Heart left ventricle (tissue), 16 donors: ENCODE measurements at regions not wholly inside any gene's neighbourhood (a gene's known extent, or its start where the extent isn't known, plus 50 kb on each side); places are given as distances from the start of the nearest gene placed in this dataset.

ENCODE experiments used
- ATAC-seq, 4 donors: fragments of 200-7000 bp; cut with Tn5 transposase; one replicate each; pipeline ENCODE4 v1.9.1; 2020 to 2022; ENCODE audit warnings: moderate library complexity in 4 of 4, mild to moderate bottlenecking in 3 of 4, moderate number of reproducible peaks in 1 of 4
- DNase-seq, 5 donors: peaks; one replicate each; pipeline ENCODE4 v3.0.0-alpha.2; 2020
- H3K27ac ChIP-seq, 12 donors: fragments of 200-600 bp; sonication (generic) in 4 of 12; one replicate each; pipeline versions ENCODE4 v1.5.0 to v1.8.0; 2016 to 2022; ENCODE audit warnings: mild to moderate bottlenecking in 2 of 12
- H3K27me3 ChIP-seq, 9 donors: fragments of 200-600 bp; sonication (generic) in 2 of 9; one replicate each; pipeline versions ENCODE4 v1.5.1 to v1.8.0; 2016 to 2022; ENCODE audit warnings: mild to moderate bottlenecking in 3 of 9
- H3K36me3 ChIP-seq, 9 donors: fragments of 200-600 bp; sonication (generic) in 2 of 9; one replicate each; pipeline versions ENCODE4 v1.5.0 to v1.8.0; 2018 to 2022; ENCODE audit warnings: mild to moderate bottlenecking in 2 of 9
- H3K4me1 ChIP-seq, 12 donors: fragments of 200-600 bp; sonication (generic) in 4 of 12; one replicate each; pipeline versions ENCODE4 v1.5.0 to v1.8.0; 2016 to 2022; ENCODE audit warnings: mild to moderate bottlenecking in 3 of 12
- H3K4me3 ChIP-seq, 12 donors: fragments of 200-600 bp; sonication (generic) in 4 of 12; one replicate each; pipeline versions ENCODE4 v1.5.0 to v1.8.0; 2017 to 2022; ENCODE audit warnings: mild to moderate bottlenecking in 9 of 12, moderate library complexity in 4 of 12
- H3K9me3 ChIP-seq, 12 donors: fragments of 200-600 bp; sonication (generic) in 4 of 12; one replicate each; pipeline versions ENCODE4 v1.5.0 to v1.8.0; 2016 to 2022; ENCODE audit warnings: mild to moderate bottlenecking in 1 of 12
- CTCF ChIP-seq, 12 donors: fragments of 200-600 bp; sonication (generic) in 4 of 12; IDR thresholded peaks; one replicate each; pipeline versions ENCODE4 v1.5.0 to v1.8.0; 2018 to 2022; ENCODE audit warnings: antibody characterized with exemption in 12 of 12, mild to moderate bottlenecking in 5 of 12
- POLR2A ChIP-seq, 2 donors: fragments of 450-650 bp; IDR thresholded peaks; one replicate each; pipeline ENCODE4 v1.6.1; 2017; ENCODE audit warnings: antibody characterized with exemption in 2 of 2, mild to moderate bottlenecking in 2 of 2, moderate library complexity in 2 of 2
- WGBS, 4 donors: extraction: QIAGEN DNeasy Blood & Tissue Kit in 2 of 4; methylation state at CpG; one replicate each; pipeline versions ENCODE4 v1.1.5 to v1.1.7; 2013 to 2018; 5-methylcytosine and 5-hydroxymethylcytosine counted together
- intact Hi-C, 10 donors: fragments of 100-400 bp; cut with DNase I; formaldehyde crosslinking; loops; one replicate each; pipeline versions ENCODE4 v1.11.1 to v1.14.2; 2022
- donor health status: ischemic (EF 13 %, LVEDD 7.1; RV severe dilation, severe dysfunction).
- donor health status: healthy with polysubstance abuse.
- donor health status: DM: no; HTN: yes; CAD: no.
- donor health status: DM: no; HTN: no; CAD: no.
- donor health status: ischemic (EF 25% LVEDD 6.9; RV normal size, moderate dysfunction).
- donor health status: ischemic (EF 25% LVEDD 5.7; RV mildly dilated, moderate dysfunction).
- donor health status: healthy.
- donor health status: DM: yes; HTN: yes; CAD: no.
- donor health status: ischemic (EF 35%, LVEDD 5.7; RV mildly dilated, moderate dysfunction).
- donor health status: nonischemic (EF 11% LVEDD 7.7; RV severe dilation, severe dysfunction).
- donor health status: DM: yes; HTN: yes; CAD: no.
- donor health status: PGD.
- donor health status: ischemic (EF 29% LVEDD 5.4; RV normal size, mild dysfunction).
- donor health status: nonischemic (EF 23%, LVEDD 6.1; RV moderate dilation, normal function).

GRCh38 chr10:131739206-131739605, 161.6 kb upstream of the PPP2R2D start:
- Histone ChIP-seq H3K9me3 (no peaks in the 10 kb centered on the region), H3K4me1 (peaks cover 0 to 5% (median 0%) of the 10 kb centered on the region in 12 donors), H3K36me3 (no peaks in the 10 kb centered on the region), H3K27me3 (peaks cover 0 to 29% (median 8%) of the 10 kb centered on the region in 9 donors), H3K27ac (no peak overlapping the region), H3K4me3 (no peak overlapping the region)
- ATAC-seq = no peak
- intact Hi-C loops = no loop called here
- DNase-seq = no peak
- TF ChIP-seq CTCF (IDR thresholded peaks at IDR 0.05) (no peak), POLR2A (IDR thresholded peaks at IDR 0.05) (no peak)
- WGBS, 4 donors = 37 to 45% (median 41%) methylated on average over 10 of the region's 10 CpGs

GRCh38 chr10:131742500-131742951, 158.3 kb upstream of the PPP2R2D start:
- no peak for TF ChIP-seq CTCF (IDR thresholded peaks at IDR 0.05)
- no peak for TF ChIP-seq POLR2A (IDR thresholded peaks at IDR 0.05)
- WGBS, 4 donors = 83 to 89% (median 85%) methylated on average over 10 to 17 of the region's 17 CpGs
- intact Hi-C loops = no loop called here
- peaks cover 0 to 42% (median 9%) of the 10 kb centered on the region in 9 donors for H3K27me3 ChIP-seq
- ATAC-seq (no peak), DNase-seq (no peak)
- H3K36me3 ChIP-seq = no peaks in the 10 kb centered on the region
- H3K27ac ChIP-seq = no peak overlapping the region
- H3K4me1 ChIP-seq = peaks cover 0 to 5% (median 0%) of the 10 kb centered on the region in 12 donors
- no peak overlapping the region for H3K4me3 ChIP-seq
- no peaks in the 10 kb centered on the region for H3K9me3 ChIP-seq

GRCh38 chr10:131743190-131744151, 157.3 kb upstream of the PPP2R2D start:
- Histone ChIP-seq H3K27ac (no peak overlapping the region), H3K4me1 (peaks cover 0 to 5% (median 0%) of the 10 kb centered on the region in 12 donors), H3K9me3 (no peaks in the 10 kb centered on the region), H3K27me3 (peaks cover 0 to 44% (median 10%) of the 10 kb centered on the region in 9 donors), H3K36me3 (no peaks in the 10 kb centered on the region), H3K4me3 (no peak overlapping the region)
- no peak for TF ChIP-seq POLR2A (IDR thresholded peaks at IDR 0.05)
- TF ChIP-seq CTCF (IDR thresholded peaks at IDR 0.05) = no peak
- ATAC-seq (peak in 1 of 4 donors; percentile 37), DNase-seq (peak in 1 of 5 donors; percentile 17)
- intact Hi-C loops = no loop called here
- 25 to 33% (median 29%) methylated on average over 21 to 24 of the region's 24 CpGs for WGBS, 4 donors

GRCh38 chr10:131744346-131744745, 156.5 kb upstream of the PPP2R2D start:
- H3K4me1 ChIP-seq = peaks cover 0 to 5% (median 0%) of the 10 kb centered on the region in 12 donors
- no peak for TF ChIP-seq CTCF (IDR thresholded peaks at IDR 0.05)
- TF ChIP-seq POLR2A (IDR thresholded peaks at IDR 0.05) = no peak
- no peaks in the 10 kb centered on the region for H3K36me3 ChIP-seq
- no peak overlapping the region for H3K4me3 ChIP-seq
- WGBS, 4 donors = 51 to 57% (median 54%) methylated on average over 10 of the region's 10 CpGs
- H3K27ac ChIP-seq = no peak overlapping the region
- intact Hi-C loops = no loop called here
- ATAC-seq (no peak), DNase-seq (no peak)
- H3K27me3 ChIP-seq = peaks cover 0 to 52% (median 10%) of the 10 kb centered on the region in 9 donors
- H3K9me3 ChIP-seq = no peaks in the 10 kb centered on the region
